Endothelial cell of umbilical vein (primary cell): ENCODE measurements at regions not wholly inside any gene's neighbourhood (a gene's known extent, or its start where the extent isn't known, plus 50 kb on each side); places are given as distances from the start of the nearest gene placed in this dataset.

Experiments used
- BruUV-seq: library from RNA; stranded (reverse); fragments of 400-500 nt; replicated peaks from 2 replicates; lab custom pipeline; 2021; lab: Mats Ljungman, UMichigan
- CTCF ChIA-PET: fragments of 300-600, 350-600 bp; sonication (Branson Sonifier 250); formaldehyde crosslinking; loops from one replicate; lab custom pipeline; 2021; ENCODE audit warnings: antibody characterized with exemption, inconsistent platforms; lab: Charles Lee
- POLR2A ChIA-PET: fragments of 300-600, 350-600 bp; sonication (Branson Sonifier 250); formaldehyde crosslinking; loops from one replicate; lab custom pipeline; 2021; ENCODE audit warnings: antibody characterized with exemption, inconsistent platforms; lab: Charles Lee
- DNase-seq: peaks from one replicate; pipeline ENCODE4 v3.0.0-alpha.2; 2011; ENCODE audit warnings: low read depth, low spot score
- FAIRE-seq: peaks from 2 replicates; lab custom pipeline; 2011; peaks lifted over from hg19 to GRCh38; lab: Jason Lieb, UNC
- H2AFZ ChIP-seq: 2 replicates; pipeline ENCODE4 v1.6.0; 2012; ENCODE audit warnings: low read depth, low read length, control low read depth, inconsistent platforms
- H3K27ac ChIP-seq: 2 replicates; pipeline ENCODE4 v1.5.1; 2011; ENCODE audit warnings: low read depth, mild to moderate bottlenecking, control low read depth, low read length, moderate library complexity; ENCODE audit not compliant: insufficient read depth
- H3K27me3 ChIP-seq, 2 experiments: 2 replicates each; pipeline versions ENCODE4 v1.6.0 to v1.6.1; 2011; ENCODE audit warnings: low read length in 2 of 2, mixed read lengths in 1 of 2; ENCODE audit not compliant: control insufficient read depth in 2 of 2, insufficient read depth in 2 of 2
- H3K36me3 ChIP-seq, 2 experiments: 2 replicates in 1 of 2; 3 replicates in 1 of 2; pipeline ENCODE4 v1.5.1; 2011; ENCODE audit warnings: low read length in 2 of 2, mild to moderate bottlenecking in 1 of 2, moderate library complexity in 1 of 2; ENCODE audit not compliant: control insufficient read depth in 2 of 2, insufficient read depth in 2 of 2; ENCODE audit errors: extremely low read depth in 1 of 2
- H3K4me1 ChIP-seq: 3 replicates; pipeline ENCODE4 v1.5.1; 2011; ENCODE audit warnings: mild to moderate bottlenecking, low read length; ENCODE audit not compliant: control insufficient read depth, insufficient read depth; ENCODE audit errors: extremely low read depth
- H3K4me2 ChIP-seq: 2 replicates; pipeline ENCODE4 v1.6.1; 2011; ENCODE audit warnings: low read length, control low read depth, mixed read lengths; ENCODE audit not compliant: insufficient read depth
- H3K4me3 ChIP-seq, 3 experiments: fragments of 200-600 bp in 1 of 3; sonication (generic), shearing (Covaris generic) in 1 of 3; replicated peaks in 1 of 3; 2 replicates each; pipeline ENCODE4 v1.5.1; 2011 to 2016; ENCODE audit warnings: control low read depth in 3 of 3, low read length in 3 of 3, mild to moderate bottlenecking in 2 of 3, inconsistent platforms in 1 of 3, low read depth in 1 of 3, moderate library complexity in 1 of 3; ENCODE audit not compliant: insufficient read depth in 1 of 3
- H3K79me2 ChIP-seq: 2 replicates; pipeline ENCODE4 v1.6.0; 2012; ENCODE audit warnings: low read length, inconsistent platforms; ENCODE audit not compliant: control insufficient read depth, insufficient read depth
- H3K9ac ChIP-seq: replicated peaks from 2 replicates; pipeline ENCODE3; 2011; ENCODE audit warnings: low read length, control low read depth; ENCODE audit not compliant: insufficient read depth; ENCODE audit errors: extremely low read depth
- H3K9me1 ChIP-seq: replicated peaks from 3 replicates; pipeline ENCODE4 v1.6.0; 2011; ENCODE audit warnings: mild to moderate bottlenecking, low read length; ENCODE audit not compliant: control insufficient read depth, insufficient read depth; ENCODE audit errors: extremely low read depth
- H3K9me3 ChIP-seq: replicated peaks from 2 replicates; pipeline ENCODE4 v1.5.1; 2012; ENCODE audit warnings: low read length, inconsistent platforms; ENCODE audit not compliant: control insufficient read depth, insufficient read depth
- H4K20me1 ChIP-seq: replicated peaks from 2 replicates; pipeline ENCODE3; 2011; ENCODE audit warnings: mild to moderate bottlenecking, low read length; ENCODE audit not compliant: control insufficient read depth, insufficient read depth; ENCODE audit errors: extremely low read depth
- EZH2 ChIP-seq: IDR thresholded peaks from 2 replicates; pipeline ENCODE4 v1.6.1; 2012; ENCODE audit warnings: borderline replicate concordance, low read depth, mild to moderate bottlenecking, moderate library complexity, low read length, inconsistent platforms; ENCODE audit not compliant: severe bottlenecking
- FOS ChIP-seq: IDR thresholded peaks from 2 replicates; pipeline ENCODE4 v1.6.1; 2011; ENCODE audit warnings: mild to moderate bottlenecking, low read length, moderate library complexity, borderline replicate concordance; ENCODE audit not compliant: insufficient read depth
- GATA2 ChIP-seq: IDR thresholded peaks from 2 replicates; pipeline ENCODE4 v1.7.0; 2011; ENCODE audit warnings: low read depth, mild to moderate bottlenecking, moderate library complexity, mixed read lengths, low read length; ENCODE audit not compliant: insufficient read length, insufficient read depth
- JUN ChIP-seq: IDR thresholded peaks from 2 replicates; pipeline ENCODE4 v1.6.1; 2011; ENCODE audit warnings: borderline replicate concordance, low read depth; ENCODE audit not compliant: insufficient read length, insufficient read depth
- MYC ChIP-seq: IDR thresholded peaks from one replicate; pipeline ENCODE4 v1.6.1; 2011; ENCODE audit warnings: mild to moderate bottlenecking, low read depth, low read length
- POLR2A ChIP-seq: IDR thresholded peaks from 2 replicates; pipeline ENCODE4 v1.6.1; 2012; ENCODE audit warnings: low read depth, mild to moderate bottlenecking, control low read depth, low read length
- POLR2AphosphoS5 ChIP-seq: IDR thresholded peaks from 2 replicates; pipeline ENCODE4 v1.6.1; 2012; ENCODE audit warnings: low read depth, mild to moderate bottlenecking, control low read depth, low read length, moderate library complexity; ENCODE audit not compliant: insufficient read depth
- dilution Hi-C: fragments of 300-500 bp; cut with MboI; formaldehyde crosslinking; loops from one replicate; pipeline ENCODE4 v1.15.0; 2019; ENCODE audit warnings: low sequenced_read_pairs; ENCODE audit not compliant: extremely low pct_ligation_motif_present
- intact Hi-C: fragments of 100-400 bp; cut with micrococcal nuclease; formaldehyde crosslinking; loops from one replicate; pipeline ENCODE4 v1.10.0; 2022
- TF ChIP-seq, protein P1 (sequence below): IDR thresholded peaks from 2 replicates; pipeline ENCODE4 v1.6.1; 2011; ENCODE audit not compliant: insufficient read depth, insufficient read length
- TF ChIP-seq, protein P2 (sequence below), 2 donors: IDR thresholded peaks; 1 replicate in 1 of 2; 2 replicates in 1 of 2; pipeline ENCODE4 v1.5.1; 2011; ENCODE audit warnings: low read length in 2 of 2, mild to moderate bottlenecking in 2 of 2, moderate library complexity in 2 of 2, control low read depth in 1 of 2, inconsistent platforms in 1 of 2, low read depth in 1 of 2; ENCODE audit not compliant: insufficient read depth in 1 of 2; ENCODE audit errors: extremely low read depth in 1 of 2

DNA sequence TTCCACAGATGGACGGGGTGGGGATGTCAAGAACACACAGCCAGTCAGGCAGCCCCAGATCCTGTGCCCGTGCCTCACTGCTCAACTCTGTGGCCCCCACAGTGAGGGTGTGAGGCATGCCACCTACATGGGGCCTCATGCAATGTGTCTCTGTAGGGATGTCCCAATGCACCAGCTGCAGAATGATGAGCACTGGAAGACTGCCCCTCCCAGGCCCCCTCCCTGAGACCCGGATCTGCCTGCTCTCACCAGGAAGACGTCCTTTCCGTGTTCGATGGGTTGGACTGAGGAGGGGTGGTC is 124.2 kb downstream of the TWIST2 start:
- TF ChIP-seq MYC (no peak), POLR2AphosphoS5 (no peak), EZH2 (no peak), FOS (no peak), JUN (no peak), POLR2A (no peak), GATA2 (no peak)
- TF ChIP-seq, protein P1, sequence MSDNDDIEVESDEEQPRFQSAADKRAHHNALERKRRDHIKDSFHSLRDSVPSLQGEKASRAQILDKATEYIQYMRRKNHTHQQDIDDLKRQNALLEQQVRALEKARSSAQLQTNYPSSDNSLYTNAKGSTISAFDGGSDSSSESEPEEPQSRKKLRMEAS: no peak
- TF ChIP-seq, protein P2, sequence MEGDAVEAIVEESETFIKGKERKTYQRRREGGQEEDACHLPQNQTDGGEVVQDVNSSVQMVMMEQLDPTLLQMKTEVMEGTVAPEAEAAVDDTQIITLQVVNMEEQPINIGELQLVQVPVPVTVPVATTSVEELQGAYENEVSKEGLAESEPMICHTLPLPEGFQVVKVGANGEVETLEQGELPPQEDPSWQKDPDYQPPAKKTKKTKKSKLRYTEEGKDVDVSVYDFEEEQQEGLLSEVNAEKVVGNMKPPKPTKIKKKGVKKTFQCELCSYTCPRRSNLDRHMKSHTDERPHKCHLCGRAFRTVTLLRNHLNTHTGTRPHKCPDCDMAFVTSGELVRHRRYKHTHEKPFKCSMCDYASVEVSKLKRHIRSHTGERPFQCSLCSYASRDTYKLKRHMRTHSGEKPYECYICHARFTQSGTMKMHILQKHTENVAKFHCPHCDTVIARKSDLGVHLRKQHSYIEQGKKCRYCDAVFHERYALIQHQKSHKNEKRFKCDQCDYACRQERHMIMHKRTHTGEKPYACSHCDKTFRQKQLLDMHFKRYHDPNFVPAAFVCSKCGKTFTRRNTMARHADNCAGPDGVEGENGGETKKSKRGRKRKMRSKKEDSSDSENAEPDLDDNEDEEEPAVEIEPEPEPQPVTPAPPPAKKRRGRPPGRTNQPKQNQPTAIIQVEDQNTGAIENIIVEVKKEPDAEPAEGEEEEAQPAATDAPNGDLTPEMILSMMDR (IDR thresholded peaks at IDR 0.05; ENCODE audit: extremely low read depth in 1 of 2, insufficient read depth in 1 of 2, low read depth in 1 of 2, low read length in 2 of 2): no peak
- dilution Hi-C loops: no loop called here

More for the DNA sequence above, 124.2 kb downstream of the TWIST2 start:
- Histone ChIP-seq H3K9me1 (no peaks in the 10 kb centered on the region), H3K27ac (no peak overlapping the region), H3K9me3 (no peaks in the 10 kb centered on the region), H3K79me2 (no peaks in the 10 kb centered on the region), H3K27me3 (no peaks in the 10 kb centered on the region), H3K4me3 (no peak overlapping the region), H3K4me2 (no peak overlapping the region), H3K9ac (no peak overlapping the region), H3K36me3 (no peaks in the 10 kb centered on the region), H2AFZ (no peak overlapping the region), H3K4me1 (peaks cover 20% of the 10 kb centered on the region), H4K20me1 (no peaks in the 10 kb centered on the region)
- ChIA-PET CTCF (no interaction called here), POLR2A (no interaction called here)
- BruUV-seq: no TSS peak
- DNase-seq (no peak), FAIRE-seq (no peak)
- intact Hi-C loops: loop anchor here (5.0 kb wide), 1 partner anchor 110 kb away; no protein-coding TSS in a partner anchor
